C4-2B (cell line): ENCODE measurements at regions not wholly inside any gene's neighbourhood (a gene's known extent, or its start where the extent isn't known, plus 50 kb on each side); places are given as distances from the start of the nearest gene placed in this dataset.

Experiments
- ZFX ChIP-seq: fragments of 450-650 bp; IDR thresholded peaks from 2 replicates; pipeline ENCODE4 v1.6.1; 2017
- TF ChIP-seq, protein P1 (sequence below): fragments of 450-650 bp; conservative IDR thresholded peaks from 2 replicates; pipeline ENCODE4 v1.5.1; 2017; ENCODE audit warnings: mild to moderate bottlenecking

DNA sequence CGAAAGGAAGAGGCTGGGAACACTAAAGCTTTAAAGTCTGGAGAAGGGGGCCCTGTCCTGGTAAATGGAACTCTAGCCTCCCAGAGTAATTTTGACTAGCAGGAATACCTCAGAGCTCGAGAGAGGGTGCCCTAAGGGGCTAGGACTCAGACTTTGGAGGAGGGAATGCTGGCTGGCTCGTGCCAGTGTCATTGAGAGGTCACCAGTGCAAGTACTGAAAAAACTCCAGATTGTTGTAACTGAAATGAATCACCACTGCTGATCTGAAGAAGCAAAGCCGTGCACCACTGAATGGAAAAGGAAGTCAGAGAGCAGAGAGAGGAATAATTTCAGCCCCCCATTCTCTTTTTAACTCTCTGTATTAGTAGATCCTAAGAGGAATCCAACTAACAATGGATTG, 690.2 kb downstream of the FAT4 start:
- TF ChIP-seq, protein P1, sequence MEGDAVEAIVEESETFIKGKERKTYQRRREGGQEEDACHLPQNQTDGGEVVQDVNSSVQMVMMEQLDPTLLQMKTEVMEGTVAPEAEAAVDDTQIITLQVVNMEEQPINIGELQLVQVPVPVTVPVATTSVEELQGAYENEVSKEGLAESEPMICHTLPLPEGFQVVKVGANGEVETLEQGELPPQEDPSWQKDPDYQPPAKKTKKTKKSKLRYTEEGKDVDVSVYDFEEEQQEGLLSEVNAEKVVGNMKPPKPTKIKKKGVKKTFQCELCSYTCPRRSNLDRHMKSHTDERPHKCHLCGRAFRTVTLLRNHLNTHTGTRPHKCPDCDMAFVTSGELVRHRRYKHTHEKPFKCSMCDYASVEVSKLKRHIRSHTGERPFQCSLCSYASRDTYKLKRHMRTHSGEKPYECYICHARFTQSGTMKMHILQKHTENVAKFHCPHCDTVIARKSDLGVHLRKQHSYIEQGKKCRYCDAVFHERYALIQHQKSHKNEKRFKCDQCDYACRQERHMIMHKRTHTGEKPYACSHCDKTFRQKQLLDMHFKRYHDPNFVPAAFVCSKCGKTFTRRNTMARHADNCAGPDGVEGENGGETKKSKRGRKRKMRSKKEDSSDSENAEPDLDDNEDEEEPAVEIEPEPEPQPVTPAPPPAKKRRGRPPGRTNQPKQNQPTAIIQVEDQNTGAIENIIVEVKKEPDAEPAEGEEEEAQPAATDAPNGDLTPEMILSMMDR: no peak
- TF ChIP-seq ZFX: no peak
